A549 (cell line): ENCODE measurements at regions not wholly inside any gene's neighbourhood (a gene's known extent, or its start where the extent isn't known, plus 50 kb on each side); places are given as distances from the start of the nearest gene placed in this dataset.

Source experiments
- RAD21 ChIP-seq, 2 experiments: fragments of >200 bp in 1 of 2; sonication (Bioruptor Twin) in 1 of 2; formaldehyde crosslinking in 1 of 2; IDR thresholded peaks in 1 of 2; conservative IDR thresholded peaks in 1 of 2; 2 replicates in 1 of 2; 3 replicates in 1 of 2; pipeline ENCODE4 v1.6.1; 2012 to 2018; ENCODE audit warnings: inconsistent platforms in 1 of 2
- TF ChIP-seq, protein P1 (sequence below): fragments of >200 bp; sonication (Bioruptor Twin); formaldehyde crosslinking; IDR thresholded peaks from 3 replicates; pipeline ENCODE4 v1.5.1; 2016

GRCh38 chr14:71665157-71665556, 267.1 kb upstream of the RGS6 start:
- TF ChIP-seq RAD21 (conservative IDR thresholded peaks at IDR 0.05 in 1 of 2, IDR thresholded peaks at IDR 0.05 in 1 of 2), result no peak
- TF ChIP-seq, protein P1, sequence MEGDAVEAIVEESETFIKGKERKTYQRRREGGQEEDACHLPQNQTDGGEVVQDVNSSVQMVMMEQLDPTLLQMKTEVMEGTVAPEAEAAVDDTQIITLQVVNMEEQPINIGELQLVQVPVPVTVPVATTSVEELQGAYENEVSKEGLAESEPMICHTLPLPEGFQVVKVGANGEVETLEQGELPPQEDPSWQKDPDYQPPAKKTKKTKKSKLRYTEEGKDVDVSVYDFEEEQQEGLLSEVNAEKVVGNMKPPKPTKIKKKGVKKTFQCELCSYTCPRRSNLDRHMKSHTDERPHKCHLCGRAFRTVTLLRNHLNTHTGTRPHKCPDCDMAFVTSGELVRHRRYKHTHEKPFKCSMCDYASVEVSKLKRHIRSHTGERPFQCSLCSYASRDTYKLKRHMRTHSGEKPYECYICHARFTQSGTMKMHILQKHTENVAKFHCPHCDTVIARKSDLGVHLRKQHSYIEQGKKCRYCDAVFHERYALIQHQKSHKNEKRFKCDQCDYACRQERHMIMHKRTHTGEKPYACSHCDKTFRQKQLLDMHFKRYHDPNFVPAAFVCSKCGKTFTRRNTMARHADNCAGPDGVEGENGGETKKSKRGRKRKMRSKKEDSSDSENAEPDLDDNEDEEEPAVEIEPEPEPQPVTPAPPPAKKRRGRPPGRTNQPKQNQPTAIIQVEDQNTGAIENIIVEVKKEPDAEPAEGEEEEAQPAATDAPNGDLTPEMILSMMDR, result no peak
